ENCODE measurements at regions not wholly inside any gene's neighbourhood (a gene's known extent, or its start where the extent isn't known, plus 50 kb on each side); places are given as distances from the start of the nearest gene placed in this dataset.

GRCh38 chr4:53778155-53778554 lies 186.9 kb upstream of the LNX1 start:
- Mint-ChIP-seq H3K36me3 (no peaks in the 10 kb centered on the region), H3K4me1 (peaks cover 14% of the 10 kb centered on the region), H3K4me3 (no peak overlapping the region), H3K27me3 (ENCODE audit: low read depth in 3 of 3) (peaks cover 1 to 3% (median 3%) of the 10 kb centered on the region in 3 donors), H3K9me3 (no peaks in the 10 kb centered on the region), H3K27ac (no peak overlapping the region)
- intact Hi-C loops (cut with micrococcal nuclease): no loop called here
- Histone ChIP-seq H3K4me2 (replicated peaks; ENCODE audit: extremely low read depth, low read length, poor library complexity, severe bottlenecking) (no peak overlapping the region), H4K20me1 (ENCODE audit: insufficient read depth, low read length) (no peaks in the 10 kb centered on the region), H3K9me3 (replicated peaks in 1 of 2; ENCODE audit: control insufficient read depth in 1 of 2, insufficient read depth in 1 of 2, low read length in 2 of 2) (no peaks in the 10 kb centered on the region), H3K36me3 (replicated peaks in 1 of 2; ENCODE audit: control insufficient read depth in 1 of 2, insufficient read depth in 2 of 2, low read length in 2 of 2) (no peaks in the 10 kb centered on the region), H3K9ac (ENCODE audit: insufficient read depth, low read length, poor library complexity, severe bottlenecking) (no peak overlapping the region), H3K4me1 (ENCODE audit: control insufficient read depth in 1 of 2, insufficient read depth in 2 of 2, low read length in 2 of 2) (no peaks in the 10 kb centered on the region), H3K4me3 (replicated peaks in 1 of 3; ENCODE audit: low read depth in 2 of 3, low read length in 3 of 3) (no peak overlapping the region), H2AFZ (ENCODE audit: insufficient read depth, low read depth, low read length, poor library complexity, severe bottlenecking) (no peak overlapping the region), H3K27ac (ENCODE audit: low read depth in 1 of 2, low read length in 2 of 2) (no peak overlapping the region), H3K79me2 (ENCODE audit: insufficient read depth, low read length) (no peaks in the 10 kb centered on the region), H3K27me3 (ENCODE audit: control insufficient read depth in 2 of 2, insufficient read depth in 2 of 2, low read length in 2 of 2) (no peaks in the 10 kb centered on the region)
- no CpG with 5 or more reads among the region's 2 CpGs for whole genome bisulfite sequencing (ENCODE audit: insufficient coverage)
- TF ChIP-seq CTCF (IDR thresholded peaks at IDR 0.05): no peak
- no peak for DNase-seq

- 100% methylated on average over 1 of the region's 4 CpGs for WGBS (ENCODE audit: insufficient coverage)
- no peak overlapping the region for H2AFZ ChIP-seq (ENCODE audit: insufficient read depth, low read depth, low read length, poor library complexity, severe bottlenecking)
- no peak overlapping the region for H3K27ac ChIP-seq (ENCODE audit: low read depth in 1 of 2, low read length in 2 of 2)
- peak in 1 of 3 donors; percentile 4 for DNase-seq
- no peak overlapping the region for H3K9ac ChIP-seq (ENCODE audit: insufficient read depth, low read length, poor library complexity, severe bottlenecking)
- no peak overlapping the region for H3K4me3 Mint-ChIP-seq
- no peaks in the 10 kb centered on the region for H4K20me1 ChIP-seq (ENCODE audit: insufficient read depth, low read length)
- H3K79me2 ChIP-seq (ENCODE audit: insufficient read depth, low read length): no peaks in the 10 kb centered on the region
- H3K4me3 ChIP-seq (replicated peaks in 1 of 3; ENCODE audit: low read depth in 2 of 3, low read length in 3 of 3): no peak overlapping the region
- intact Hi-C loops (cut with micrococcal nuclease): no loop called here
- H3K36me3 Mint-ChIP-seq: no peaks in the 10 kb centered on the region
- no peaks in the 10 kb centered on the region for H3K36me3 ChIP-seq (replicated peaks in 1 of 2; ENCODE audit: control insufficient read depth in 1 of 2, insufficient read depth in 2 of 2, low read length in 2 of 2)
- peaks cover 1 to 3% (median 3%) of the 10 kb centered on the region in 3 donors for H3K27me3 Mint-ChIP-seq (ENCODE audit: low read depth in 3 of 3)
- H3K4me1 Mint-ChIP-seq: peaks cover 10% of the 10 kb centered on the region
- H3K27ac Mint-ChIP-seq: no peak overlapping the region
- no peak overlapping the region for H3K4me2 ChIP-seq (replicated peaks; ENCODE audit: extremely low read depth, low read length, poor library complexity, severe bottlenecking)
- no peaks in the 10 kb centered on the region for H3K4me1 ChIP-seq (ENCODE audit: control insufficient read depth in 1 of 2, insufficient read depth in 2 of 2, low read length in 2 of 2)
- no peaks in the 10 kb centered on the region for H3K9me3 Mint-ChIP-seq
- H3K27me3 ChIP-seq (ENCODE audit: control insufficient read depth in 2 of 2, insufficient read depth in 2 of 2, low read length in 2 of 2): no peaks in the 10 kb centered on the region
- no peaks in the 10 kb centered on the region for H3K9me3 ChIP-seq (replicated peaks in 1 of 2; ENCODE audit: control insufficient read depth in 1 of 2, insufficient read depth in 1 of 2, low read length in 2 of 2)
- TF ChIP-seq CTCF (IDR thresholded peaks at IDR 0.05): no peak
Observed at GRCh38 chr4:53777244-53777984, 186.1 kb upstream of the LNX1 start.

All from CD14-positive monocyte (primary cell).